BLaER1 (cell line): ENCODE measurements at regions not wholly inside any gene's neighbourhood (a gene's known extent, or its start where the extent isn't known, plus 50 kb on each side); places are given as distances from the start of the nearest gene placed in this dataset.

ENCODE experiments used
- H3K27ac ChIP-seq: shearing (Covaris generic); formaldehyde crosslinking; 2 replicates; pipeline ENCODE4 v1.8.1; 2022
- H3K27me3 ChIP-seq: shearing (Covaris generic); formaldehyde crosslinking; 2 replicates; pipeline ENCODE4 v1.8.1; 2022
- H3K36me3 ChIP-seq: shearing (Covaris generic); formaldehyde crosslinking; 2 replicates; pipeline ENCODE4 v1.8.1; 2022
- H3K4me1 ChIP-seq: shearing (Covaris generic); formaldehyde crosslinking; 2 replicates; pipeline ENCODE4 v1.8.1; 2022
- H3K4me2 ChIP-seq: shearing (Covaris generic); formaldehyde crosslinking; 2 replicates; pipeline ENCODE4 v1.8.1; 2022
- H3K4me3 ChIP-seq: shearing (Covaris generic); formaldehyde crosslinking; 2 replicates; pipeline ENCODE4 v1.8.1; 2022
- H3K9ac ChIP-seq: shearing (Covaris generic); formaldehyde crosslinking; 2 replicates; pipeline ENCODE4 v1.8.1; 2022
- H3K9me3 ChIP-seq: shearing (Covaris generic); formaldehyde crosslinking; 2 replicates; pipeline ENCODE4 v1.8.1; 2022
- H4K20me1 ChIP-seq: shearing (Covaris generic); formaldehyde crosslinking; 2 replicates; pipeline ENCODE4 v1.8.1; 2022
- Cebpa-rat ChIP-seq: shearing (Covaris generic); IDR thresholded peaks from 2 replicates; pipeline ENCODE4 v1.8.1; 2022

- H3K27ac ChIP-seq = no peak overlapping the region
- no peak for TF ChIP-seq Cebpa-rat
- H4K20me1 ChIP-seq = no peaks in the 10 kb centered on the region
These were observed 220.2 kb upstream of the STEAP1 start for GRCh38 chr7:89934101-89934500.

GRCh38 chr7:89943525-89944050 is 210.7 kb upstream of the STEAP1 start:
- H3K27ac ChIP-seq = no peak overlapping the region

More at GRCh38 chr7:89934101-89934500, 220.2 kb upstream of the STEAP1 start:
- Histone ChIP-seq H3K36me3 (no peaks in the 10 kb centered on the region), H3K4me1 (no peaks in the 10 kb centered on the region), H3K9me3 (no peaks in the 10 kb centered on the region), H3K9ac (no peak overlapping the region), H3K27me3 (no peaks in the 10 kb centered on the region), H3K4me2 (no peak overlapping the region), H3K4me3 (no peak overlapping the region)

GRCh38 chr7:89958525-89959068 is 195.7 kb upstream of the STEAP1 start:
- no peak overlapping the region for H3K4me2 ChIP-seq
- no peak overlapping the region for H3K4me3 ChIP-seq
- H3K27me3 ChIP-seq = no peaks in the 10 kb centered on the region
- no peak overlapping the region for H3K27ac ChIP-seq
- no peaks in the 10 kb centered on the region for H3K4me1 ChIP-seq
- H4K20me1 ChIP-seq = no peaks in the 10 kb centered on the region
- H3K36me3 ChIP-seq = no peaks in the 10 kb centered on the region
- H3K9me3 ChIP-seq = no peaks in the 10 kb centered on the region
- no peak for TF ChIP-seq Cebpa-rat
- H3K9ac ChIP-seq = no peak overlapping the region

More at GRCh38 chr7:89943525-89944050, 210.7 kb upstream of the STEAP1 start:
- Histone ChIP-seq H3K36me3 (no peaks in the 10 kb centered on the region), H3K4me3 (no peak overlapping the region), H3K9ac (no peak overlapping the region), H4K20me1 (no peaks in the 10 kb centered on the region), H3K27me3 (no peaks in the 10 kb centered on the region), H3K4me1 (no peaks in the 10 kb centered on the region), H3K9me3 (no peaks in the 10 kb centered on the region), H3K4me2 (no peak overlapping the region)
- TF ChIP-seq Cebpa-rat = no peak

- no peak overlapping the region for H3K9ac ChIP-seq
- H3K27ac ChIP-seq = no peak overlapping the region
- H3K4me3 ChIP-seq = no peak overlapping the region
- H4K20me1 ChIP-seq = no peaks in the 10 kb centered on the region
- TF ChIP-seq Cebpa-rat = no peak
- H3K4me2 ChIP-seq = no peak overlapping the region
- no peaks in the 10 kb centered on the region for H3K9me3 ChIP-seq
- H3K27me3 ChIP-seq = no peaks in the 10 kb centered on the region
- H3K36me3 ChIP-seq = no peaks in the 10 kb centered on the region
- no peaks in the 10 kb centered on the region for H3K4me1 ChIP-seq
These were observed 188.1 kb upstream of the STEAP1 start for GRCh38 chr7:89966067-89966664.

- H3K4me1 ChIP-seq = no peaks in the 10 kb centered on the region
- no peak overlapping the region for H3K9ac ChIP-seq
- no peaks in the 10 kb centered on the region for H4K20me1 ChIP-seq
- no peaks in the 10 kb centered on the region for H3K27me3 ChIP-seq
- TF ChIP-seq Cebpa-rat = no peak
- H3K9me3 ChIP-seq = no peaks in the 10 kb centered on the region
- no peak overlapping the region for H3K4me3 ChIP-seq
- no peak overlapping the region for H3K27ac ChIP-seq
- no peaks in the 10 kb centered on the region for H3K36me3 ChIP-seq
- no peak overlapping the region for H3K4me2 ChIP-seq
These were observed 178.7 kb upstream of the STEAP1 start for GRCh38 chr7:89975577-89975976.

GRCh38 chr7:89987665-89988064 is 166.6 kb upstream of the STEAP1 start:
- Histone ChIP-seq H3K9me3 (no peaks in the 10 kb centered on the region), H3K27ac (no peak overlapping the region), H3K36me3 (no peaks in the 10 kb centered on the region), H3K4me3 (no peak overlapping the region), H3K9ac (no peak overlapping the region), H3K4me2 (no peak overlapping the region), H3K27me3 (no peaks in the 10 kb centered on the region), H4K20me1 (no peaks in the 10 kb centered on the region), H3K4me1 (no peaks in the 10 kb centered on the region)
- TF ChIP-seq Cebpa-rat = no peak

GRCh38 chr7:89988074-89988473 is 166.2 kb upstream of the STEAP1 start:
- Histone ChIP-seq H3K4me1 (no peaks in the 10 kb centered on the region), H3K9ac (no peak overlapping the region), H3K27me3 (no peaks in the 10 kb centered on the region), H3K9me3 (no peaks in the 10 kb centered on the region), H3K4me2 (no peak overlapping the region), H3K4me3 (no peak overlapping the region), H3K36me3 (no peaks in the 10 kb centered on the region), H4K20me1 (no peaks in the 10 kb centered on the region), H3K27ac (no peak overlapping the region)
- TF ChIP-seq Cebpa-rat = no peak

- no peaks in the 10 kb centered on the region for H3K9me3 ChIP-seq
- H3K9ac ChIP-seq = no peak overlapping the region
- no peaks in the 10 kb centered on the region for H3K36me3 ChIP-seq
- H3K4me2 ChIP-seq = no peak overlapping the region
- no peaks in the 10 kb centered on the region for H3K4me1 ChIP-seq
- H3K27me3 ChIP-seq = no peaks in the 10 kb centered on the region
- no peak overlapping the region for H3K27ac ChIP-seq
- TF ChIP-seq Cebpa-rat = no peak
- no peak overlapping the region for H3K4me3 ChIP-seq
- H4K20me1 ChIP-seq = no peaks in the 10 kb centered on the region
These were observed 164.8 kb upstream of the STEAP1 start for GRCh38 chr7:89989454-89989853.

- Histone ChIP-seq H3K9me3 (no peaks in the 10 kb centered on the region), H4K20me1 (no peaks in the 10 kb centered on the region), H3K4me3 (no peak overlapping the region), H3K4me2 (no peak overlapping the region), H3K27ac (no peak overlapping the region), H3K4me1 (no peaks in the 10 kb centered on the region), H3K27me3 (no peaks in the 10 kb centered on the region), H3K36me3 (no peaks in the 10 kb centered on the region), H3K9ac (no peak overlapping the region)
- TF ChIP-seq Cebpa-rat = no peak
These were observed 159.8 kb upstream of the STEAP1 start for GRCh38 chr7:89994483-89994882.

GRCh38 chr7:89998554-89998953 is 155.7 kb upstream of the STEAP1 start:
- Histone ChIP-seq H3K9ac (no peak overlapping the region), H3K4me1 (no peaks in the 10 kb centered on the region), H4K20me1 (no peaks in the 10 kb centered on the region), H3K27ac (no peak overlapping the region), H3K9me3 (no peaks in the 10 kb centered on the region), H3K4me3 (no peak overlapping the region), H3K4me2 (no peak overlapping the region), H3K27me3 (no peaks in the 10 kb centered on the region), H3K36me3 (no peaks in the 10 kb centered on the region)
- no peak for TF ChIP-seq Cebpa-rat
